GM23338 (cell line): ENCODE measurements at regions not wholly inside any gene's neighbourhood (a gene's known extent, or its start where the extent isn't known, plus 50 kb on each side); places are given as distances from the start of the nearest gene placed in this dataset.

Experiments used
- CREB1 ChIP-seq: fragments of 250-450 bp; sonication (Bioruptor Pico); IDR thresholded peaks from 2 replicates; pipeline ENCODE4 v1.5.0; 2020; ENCODE audit warnings: low read depth, mild to moderate bottlenecking, moderate library complexity
- EZH2 ChIP-seq: fragments of 200-600 bp; sonication (generic); IDR thresholded peaks from one replicate; pipeline ENCODE4 v1.8.0; 2017; ENCODE audit warnings: antibody characterized with exemption, mild to moderate bottlenecking, low read depth; ENCODE audit not compliant: unreplicated experiment
- JUNB ChIP-seq: IDR thresholded peaks from one replicate; pipeline ENCODE4 v1.6.1; 2016; ENCODE audit warnings: antibody characterized with exemption; ENCODE audit not compliant: unreplicated experiment
- POLR2AphosphoS5 ChIP-seq: IDR thresholded peaks from 2 replicates; pipeline ENCODE4 v1.6.1; 2016; ENCODE audit warnings: antibody characterized with exemption, low read depth
- TF ChIP-seq, protein P1 (sequence below), 2 experiments: fragments of 200-600 bp in 1 of 2; sonication (generic) in 1 of 2; conservative IDR thresholded peaks; 2 replicates each; pipeline versions ENCODE4 v1.5.1 to v1.6.1; 2016 to 2017; ENCODE audit warnings: antibody characterized with exemption in 2 of 2, low read depth in 2 of 2, mild to moderate bottlenecking in 2 of 2, moderate library complexity in 1 of 2
- TF ChIP-seq, protein P2 (sequence below): IDR thresholded peaks from one replicate; pipeline ENCODE4 v1.6.1; 2018; ENCODE audit warnings: antibody characterized with exemption; ENCODE audit not compliant: unreplicated experiment

DNA sequence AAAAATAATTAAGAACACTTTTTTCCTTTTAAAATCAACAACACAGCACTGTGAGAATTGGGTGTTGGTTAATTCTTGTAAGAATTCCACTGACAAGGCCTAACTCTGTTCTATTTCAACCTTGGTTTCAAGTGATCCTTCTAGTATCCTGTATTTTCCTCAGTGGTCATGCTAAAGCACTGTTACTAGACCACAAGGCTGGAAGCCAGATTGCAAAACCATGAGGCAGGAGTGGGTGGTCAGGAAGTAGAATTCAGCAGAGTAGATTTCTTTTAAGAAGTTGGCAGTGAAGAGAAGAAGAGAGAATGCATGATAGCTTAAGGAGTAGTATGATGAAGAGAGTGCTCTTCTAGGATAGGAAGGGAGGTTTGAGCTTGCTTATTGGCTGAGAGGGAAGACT, 71.6 kb upstream of the LEF1 start:
- TF ChIP-seq EZH2 (no peak), CREB1 (CRISPR knock-in tag) (no peak), POLR2AphosphoS5 (no peak), JUNB (no peak)
- TF ChIP-seq, protein P1, sequence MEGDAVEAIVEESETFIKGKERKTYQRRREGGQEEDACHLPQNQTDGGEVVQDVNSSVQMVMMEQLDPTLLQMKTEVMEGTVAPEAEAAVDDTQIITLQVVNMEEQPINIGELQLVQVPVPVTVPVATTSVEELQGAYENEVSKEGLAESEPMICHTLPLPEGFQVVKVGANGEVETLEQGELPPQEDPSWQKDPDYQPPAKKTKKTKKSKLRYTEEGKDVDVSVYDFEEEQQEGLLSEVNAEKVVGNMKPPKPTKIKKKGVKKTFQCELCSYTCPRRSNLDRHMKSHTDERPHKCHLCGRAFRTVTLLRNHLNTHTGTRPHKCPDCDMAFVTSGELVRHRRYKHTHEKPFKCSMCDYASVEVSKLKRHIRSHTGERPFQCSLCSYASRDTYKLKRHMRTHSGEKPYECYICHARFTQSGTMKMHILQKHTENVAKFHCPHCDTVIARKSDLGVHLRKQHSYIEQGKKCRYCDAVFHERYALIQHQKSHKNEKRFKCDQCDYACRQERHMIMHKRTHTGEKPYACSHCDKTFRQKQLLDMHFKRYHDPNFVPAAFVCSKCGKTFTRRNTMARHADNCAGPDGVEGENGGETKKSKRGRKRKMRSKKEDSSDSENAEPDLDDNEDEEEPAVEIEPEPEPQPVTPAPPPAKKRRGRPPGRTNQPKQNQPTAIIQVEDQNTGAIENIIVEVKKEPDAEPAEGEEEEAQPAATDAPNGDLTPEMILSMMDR (conservative IDR thresholded peaks at IDR 0.05; ENCODE audit: low read depth in 2 of 2) = no peak
- TF ChIP-seq, protein P2, sequence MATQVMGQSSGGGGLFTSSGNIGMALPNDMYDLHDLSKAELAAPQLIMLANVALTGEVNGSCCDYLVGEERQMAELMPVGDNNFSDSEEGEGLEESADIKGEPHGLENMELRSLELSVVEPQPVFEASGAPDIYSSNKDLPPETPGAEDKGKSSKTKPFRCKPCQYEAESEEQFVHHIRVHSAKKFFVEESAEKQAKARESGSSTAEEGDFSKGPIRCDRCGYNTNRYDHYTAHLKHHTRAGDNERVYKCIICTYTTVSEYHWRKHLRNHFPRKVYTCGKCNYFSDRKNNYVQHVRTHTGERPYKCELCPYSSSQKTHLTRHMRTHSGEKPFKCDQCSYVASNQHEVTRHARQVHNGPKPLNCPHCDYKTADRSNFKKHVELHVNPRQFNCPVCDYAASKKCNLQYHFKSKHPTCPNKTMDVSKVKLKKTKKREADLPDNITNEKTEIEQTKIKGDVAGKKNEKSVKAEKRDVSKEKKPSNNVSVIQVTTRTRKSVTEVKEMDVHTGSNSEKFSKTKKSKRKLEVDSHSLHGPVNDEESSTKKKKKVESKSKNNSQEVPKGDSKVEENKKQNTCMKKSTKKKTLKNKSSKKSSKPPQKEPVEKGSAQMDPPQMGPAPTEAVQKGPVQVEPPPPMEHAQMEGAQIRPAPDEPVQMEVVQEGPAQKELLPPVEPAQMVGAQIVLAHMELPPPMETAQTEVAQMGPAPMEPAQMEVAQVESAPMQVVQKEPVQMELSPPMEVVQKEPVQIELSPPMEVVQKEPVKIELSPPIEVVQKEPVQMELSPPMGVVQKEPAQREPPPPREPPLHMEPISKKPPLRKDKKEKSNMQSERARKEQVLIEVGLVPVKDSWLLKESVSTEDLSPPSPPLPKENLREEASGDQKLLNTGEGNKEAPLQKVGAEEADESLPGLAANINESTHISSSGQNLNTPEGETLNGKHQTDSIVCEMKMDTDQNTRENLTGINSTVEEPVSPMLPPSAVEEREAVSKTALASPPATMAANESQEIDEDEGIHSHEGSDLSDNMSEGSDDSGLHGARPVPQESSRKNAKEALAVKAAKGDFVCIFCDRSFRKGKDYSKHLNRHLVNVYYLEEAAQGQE = no peak
